ENCODE measurements at regions not wholly inside any gene's neighbourhood (a gene's known extent, or its start where the extent isn't known, plus 50 kb on each side); places are given as distances from the start of the nearest gene placed in this dataset.

- DNase-seq (ENCODE audit: low read depth in 4 of 4, low spot score in 2 of 4), result no peak
Observed at GRCh38 chr18:25815659-25816058, 274.8 kb downstream of the SS18 start.

DNA sequence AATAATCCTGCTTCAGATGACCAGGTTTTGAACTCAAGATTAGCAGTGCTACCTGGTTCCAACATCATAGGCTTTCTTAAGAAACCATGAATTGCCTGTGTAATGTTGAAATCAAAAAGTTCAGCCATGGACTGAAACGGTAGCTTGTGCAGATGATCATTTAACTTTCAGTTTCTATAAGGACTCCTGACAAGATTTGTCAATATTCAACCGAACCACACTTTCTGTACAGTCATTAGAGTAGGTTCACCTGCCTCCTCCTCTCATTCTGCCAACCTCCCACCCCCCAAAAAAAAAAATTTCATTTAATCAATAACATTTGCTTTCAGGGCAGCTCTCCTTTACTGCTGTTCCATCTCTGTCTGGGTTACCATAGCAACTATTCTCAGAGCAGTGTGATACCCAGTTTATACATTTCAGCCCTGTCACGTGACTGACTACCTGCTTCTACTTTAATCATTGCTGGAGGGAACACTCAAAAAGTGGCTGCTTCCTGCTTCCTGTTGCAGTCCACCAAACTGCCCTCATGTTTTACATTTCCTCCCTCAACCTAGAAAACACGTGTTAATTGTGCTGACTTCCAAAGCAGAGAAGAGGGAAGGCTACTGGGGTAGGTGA is 275.5 kb downstream of the SS18 start:
- DNase-seq (ENCODE audit: low read depth in 4 of 4, low spot score in 2 of 4), result no peak

GRCh38 chr18:25813110-25813509 is 277.3 kb downstream of the SS18 start:
- DNase-seq (ENCODE audit: low read depth in 4 of 4, low spot score in 2 of 4), result no peak

DNA sequence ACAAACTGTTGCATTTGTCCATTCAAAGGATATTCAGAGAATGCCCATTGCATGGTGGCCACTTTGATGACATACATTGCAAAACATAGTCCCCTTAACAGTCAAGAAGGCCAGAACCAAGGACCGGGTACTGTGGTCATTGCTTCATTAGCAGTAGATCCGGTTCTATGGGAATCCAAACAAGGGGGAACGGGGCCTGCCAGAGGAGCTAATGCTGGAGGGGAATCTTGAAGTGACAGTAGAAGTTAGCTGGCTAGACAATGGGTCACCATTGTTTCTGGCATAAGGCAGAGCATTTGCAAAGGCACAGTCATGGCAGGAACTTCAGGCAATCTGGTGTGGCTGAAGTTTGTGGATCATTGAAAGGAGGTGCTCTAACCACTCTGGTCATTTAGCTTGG is 279.7 kb downstream of the SS18 start:
- no peak for DNase-seq (ENCODE audit: low read depth in 4 of 4, low spot score in 2 of 4)

- DNase-seq (ENCODE audit: low read depth in 4 of 4, low spot score in 2 of 4), result no peak
Observed at GRCh38 chr18:25805939-25806338, 284.5 kb downstream of the SS18 start.

DNA sequence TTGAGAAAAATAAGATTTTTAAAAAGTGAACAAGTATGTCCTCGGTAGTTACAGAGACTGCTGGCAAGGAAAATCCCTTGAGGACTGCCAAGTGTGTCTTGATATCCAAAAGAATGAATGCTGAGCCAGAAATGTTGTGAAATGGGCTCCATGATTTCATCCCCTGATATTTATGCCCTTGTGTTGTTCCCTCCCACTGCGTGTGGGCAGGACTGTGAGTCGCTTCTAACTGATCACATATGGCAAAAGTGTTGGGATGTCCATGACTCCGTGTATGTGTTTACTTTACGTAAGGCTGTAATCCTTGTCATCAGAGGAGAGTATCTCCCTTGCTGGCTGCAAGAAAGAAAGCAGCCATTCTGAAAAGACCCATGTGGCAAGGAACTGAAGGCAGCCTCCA is 285.1 kb downstream of the SS18 start:
- no peak for DNase-seq (ENCODE audit: low read depth in 4 of 4, low spot score in 2 of 4)

- DNase-seq (ENCODE audit: low read depth in 4 of 4, low spot score in 2 of 4), result no peak
Observed at GRCh38 chr18:25799231-25799630, 291.2 kb downstream of the SS18 start.

DNA sequence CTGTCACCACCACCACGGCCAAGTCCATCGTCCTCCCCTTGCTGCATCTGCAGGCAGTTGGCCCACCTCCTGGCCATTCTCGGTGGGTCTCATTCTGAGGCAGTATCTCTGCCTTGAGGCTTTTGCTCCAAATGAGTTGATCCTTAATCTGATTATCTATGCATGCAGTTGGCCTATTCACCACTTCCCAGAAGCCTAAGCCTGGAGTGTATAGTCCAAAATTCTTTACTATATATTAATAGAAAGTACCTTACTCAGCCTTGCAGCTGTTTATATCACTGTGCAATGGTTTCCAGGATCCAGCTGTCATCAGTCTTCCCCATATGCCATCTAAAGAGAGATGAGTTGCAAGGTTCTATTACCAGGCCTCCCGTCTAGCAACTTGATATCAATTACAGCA is 292.4 kb downstream of the SS18 start:
- no peak for DNase-seq (ENCODE audit: low read depth in 4 of 4, low spot score in 2 of 4)

GRCh38 chr18:25795213-25795612 is 295.2 kb downstream of the SS18 start:
- DNase-seq (ENCODE audit: low read depth in 4 of 4, low spot score in 2 of 4), result no peak

- DNase-seq (ENCODE audit: low read depth in 4 of 4, low spot score in 2 of 4), result no peak
Observed at GRCh38 chr18:25787276-25787675, 303.1 kb downstream of the SS18 start.

DNA sequence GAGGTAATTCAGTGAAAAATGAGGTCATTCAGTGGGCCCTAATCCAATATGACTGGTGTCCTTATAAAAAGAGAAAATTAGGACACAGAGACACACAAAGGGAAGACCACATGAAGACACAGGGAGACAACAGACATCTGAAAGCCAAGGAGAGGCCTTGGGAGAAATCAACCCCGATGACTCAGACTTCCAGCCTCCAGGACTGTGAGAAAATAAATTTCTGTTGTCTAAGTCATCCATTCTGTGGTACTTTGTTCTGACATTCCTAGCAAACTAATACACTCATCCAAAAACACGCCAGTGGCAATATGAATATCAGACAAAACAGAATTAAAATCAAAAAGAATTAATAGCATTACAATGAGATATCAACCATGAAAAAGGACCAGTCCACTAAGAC is 303.7 kb downstream of the SS18 start:
- no peak for DNase-seq (ENCODE audit: low read depth in 4 of 4, low spot score in 2 of 4)

DNA sequence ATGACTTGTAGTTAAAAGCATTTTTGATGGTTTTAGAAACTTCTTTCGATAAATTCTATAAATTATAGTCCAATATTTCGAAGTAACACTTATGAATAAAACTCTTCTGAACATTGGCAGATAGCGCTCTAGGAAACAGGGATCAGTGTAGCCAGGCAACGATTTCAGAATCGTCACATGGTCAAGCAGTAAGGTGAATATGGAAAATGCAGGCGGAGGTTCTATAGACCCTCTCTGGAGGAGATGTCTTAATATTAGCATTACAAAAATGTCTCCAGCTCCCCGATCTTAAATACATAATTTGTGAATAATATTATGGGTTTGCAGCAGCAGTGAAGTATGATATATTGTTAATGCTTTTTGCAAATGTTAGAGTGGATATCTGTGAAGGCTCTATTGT is 310.3 kb downstream of the SS18 start:
- no peak for DNase-seq (ENCODE audit: low read depth in 4 of 4, low spot score in 2 of 4)

- no peak for DNase-seq (ENCODE audit: low read depth in 4 of 4, low spot score in 2 of 4)
Observed at GRCh38 chr18:25771796-25772195, 318.6 kb downstream of the SS18 start.

DNA sequence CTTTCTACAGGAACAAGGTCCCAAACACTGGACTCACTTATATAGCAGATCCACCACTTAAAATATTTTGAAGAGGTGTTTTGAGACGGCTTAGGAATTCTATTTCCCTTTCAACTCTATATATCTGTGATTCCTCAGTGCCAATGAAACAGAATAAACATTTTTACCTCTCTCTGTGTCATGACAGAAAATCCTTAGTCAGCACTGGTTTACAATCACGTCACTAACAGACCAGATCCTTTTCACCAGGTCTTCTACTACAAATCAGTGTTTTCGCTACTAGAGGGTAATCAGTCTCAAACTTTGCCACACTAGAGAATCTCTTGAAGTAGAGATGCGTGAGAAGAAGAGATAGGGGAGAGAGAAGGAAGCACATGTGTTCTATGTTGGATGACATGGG is 325.6 kb downstream of the SS18 start:
- DNase-seq (ENCODE audit: low read depth in 4 of 4, low spot score in 2 of 4), result no peak

- DNase-seq (ENCODE audit: low read depth in 4 of 4, low spot score in 2 of 4), result no peak
Observed at GRCh38 chr18:25759111-25759510, 331.3 kb downstream of the SS18 start.

- no peak for DNase-seq (ENCODE audit: low read depth in 4 of 4, low spot score in 2 of 4)
Observed at GRCh38 chr18:25743646-25744151, 346.7 kb downstream of the SS18 start.

GRCh38 chr18:25739376-25739775 is 351.0 kb downstream of the SS18 start:
- no peak for DNase-seq (ENCODE audit: low read depth in 4 of 4, low spot score in 2 of 4)

DNA sequence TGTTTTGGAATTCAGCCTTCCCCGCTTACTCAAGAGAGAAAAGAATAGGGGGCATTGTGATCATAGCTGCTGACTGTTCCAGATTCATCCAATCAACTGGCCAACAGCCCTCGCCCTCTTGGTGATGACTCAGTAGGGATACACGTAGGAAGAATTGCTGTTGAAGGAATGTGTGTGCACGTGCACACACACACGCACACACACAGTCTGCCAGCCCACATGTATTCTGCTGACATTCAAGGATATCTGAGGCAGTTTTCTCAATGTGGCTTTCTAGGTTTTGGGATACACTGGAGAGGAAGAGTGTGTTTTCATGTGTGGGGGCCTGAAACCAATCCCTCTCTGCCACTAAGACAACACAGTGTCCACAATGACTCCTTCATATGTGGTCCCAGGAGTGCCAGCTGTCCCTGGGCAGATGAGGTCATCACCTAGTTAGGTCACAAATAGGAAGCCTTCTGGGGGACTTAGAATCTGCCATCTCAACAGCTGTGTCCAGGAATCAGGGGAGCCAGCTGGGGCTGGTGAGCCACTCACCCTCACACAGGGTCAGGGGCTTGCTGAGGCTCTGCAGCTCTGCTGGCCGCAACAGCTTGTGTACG is 352.6 kb downstream of the SS18 start:
- DNase-seq (ENCODE audit: low read depth in 4 of 4, low spot score in 2 of 4), result no peak

DNA sequence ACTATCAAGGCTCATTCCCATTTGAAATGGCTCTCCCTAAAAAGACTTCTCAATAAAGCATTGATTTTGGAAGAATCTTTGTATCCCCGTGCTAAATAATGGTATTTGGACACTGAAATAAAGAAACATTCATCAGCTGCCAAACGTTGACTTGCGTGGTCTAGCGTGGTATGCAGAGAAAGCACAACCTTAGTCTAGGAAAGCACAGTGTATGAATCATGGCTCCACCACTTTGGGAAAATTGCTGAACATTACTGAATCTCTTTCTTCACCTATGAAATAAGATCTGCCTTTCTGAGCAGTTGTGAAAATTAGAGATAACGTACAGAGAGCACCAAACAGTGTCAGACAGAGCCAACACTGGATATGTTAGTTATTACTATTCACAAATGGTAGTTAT is 353.9 kb downstream of the SS18 start:
- DNase-seq (ENCODE audit: low read depth in 4 of 4, low spot score in 2 of 4), result no peak

DNA sequence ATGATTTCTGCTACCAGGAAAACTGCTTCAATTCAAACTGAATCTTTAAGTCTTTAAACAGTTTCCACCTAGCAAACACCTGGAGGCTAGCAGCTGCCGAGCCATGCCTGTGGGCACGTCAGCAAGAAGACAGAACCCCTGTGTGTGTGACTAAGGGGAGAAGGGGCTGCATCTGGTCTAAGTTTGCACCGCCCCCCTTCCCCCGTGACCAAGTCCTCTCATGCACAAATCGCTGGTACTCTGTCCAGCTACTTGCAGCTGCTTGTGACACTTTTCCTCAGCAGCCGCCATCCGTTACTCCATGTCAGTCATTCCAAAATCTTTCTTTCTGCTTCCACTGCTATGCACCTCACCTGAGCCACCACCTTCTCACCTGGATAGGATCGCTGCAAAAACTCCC is 355.0 kb downstream of the SS18 start:
- no peak for DNase-seq (ENCODE audit: low read depth in 4 of 4, low spot score in 2 of 4)

GRCh38 chr18:25734336-25734735 is 356.1 kb downstream of the SS18 start:
- DNase-seq (ENCODE audit: low read depth in 4 of 4, low spot score in 2 of 4), result no peak

DNA sequence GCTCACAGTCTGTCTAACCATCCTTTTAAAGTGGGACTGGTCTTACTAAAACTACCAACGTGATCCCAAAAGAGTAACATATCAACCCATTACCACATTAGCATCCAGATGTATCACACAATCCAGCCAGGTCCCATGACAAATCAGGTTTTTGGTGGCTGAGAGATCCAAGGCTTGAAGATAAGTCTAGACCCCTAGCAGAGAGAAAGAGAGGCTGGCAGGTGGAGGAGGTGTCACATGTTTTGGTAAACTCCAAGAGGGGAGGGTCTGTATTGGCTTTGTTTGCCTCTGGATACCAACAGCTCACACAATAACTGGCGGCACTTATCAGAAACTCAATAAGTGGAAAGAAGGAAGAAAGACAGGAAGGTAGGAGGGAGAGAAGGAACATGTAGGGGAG is 357.6 kb downstream of the SS18 start:
- no peak for DNase-seq (ENCODE audit: low read depth in 4 of 4, low spot score in 2 of 4)

DNA sequence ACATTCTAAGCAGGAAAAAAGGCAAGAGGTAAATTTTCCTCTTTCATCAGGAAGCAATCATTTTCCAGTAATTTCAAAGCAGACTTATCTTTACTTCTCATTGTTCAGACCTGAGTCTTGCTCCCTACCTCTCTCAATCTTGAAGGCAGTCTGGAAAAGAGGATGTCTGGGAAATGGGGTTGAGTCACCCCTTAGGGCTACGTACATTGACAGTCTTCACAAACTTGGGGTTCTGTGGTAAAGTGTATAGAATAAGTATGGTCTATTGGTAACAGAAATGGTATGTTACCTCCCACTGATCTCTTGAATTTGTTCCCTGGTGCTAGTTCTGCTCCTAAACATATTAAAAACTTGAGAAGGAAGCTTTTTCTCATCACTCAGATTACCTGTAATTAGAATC is 361.3 kb downstream of the SS18 start:
- no peak for DNase-seq (ENCODE audit: low read depth in 4 of 4, low spot score in 2 of 4)

All from left renal cortex interstitium (tissue), 4 donors.